Ascending aorta (tissue), 2 donors: ENCODE measurements at regions not wholly inside any gene's neighbourhood (a gene's known extent, or its start where the extent isn't known, plus 50 kb on each side); places are given as distances from the start of the nearest gene placed in this dataset.
A peak's percentile ranks its signal among the peaks of the same experiment; 100 is the strongest.

Experiments used
- DNase-seq, 2 donors: peaks; one replicate each; pipeline ENCODE4 v3.0.0-alpha.2; 2019; ENCODE audit warnings: low spot score in 2 of 2
- H3K27ac ChIP-seq, 2 donors: fragments of 200-600 bp; sonication (generic); one replicate each; pipeline ENCODE4 v1.5.1; 2016 to 2017; ENCODE audit warnings: mild to moderate bottlenecking in 1 of 2
- H3K27me3 ChIP-seq: fragments of 200-600 bp; sonication (generic); one replicate; pipeline ENCODE4 v1.5.1; 2017
- H3K36me3 ChIP-seq, 2 donors: fragments of 200-600 bp; sonication (generic); one replicate each; pipeline ENCODE4 v1.5.1; 2016
- H3K4me1 ChIP-seq, 2 donors: fragments of 200-600 bp; sonication (generic); one replicate each; pipeline ENCODE4 v1.5.1; 2016 to 2017; ENCODE audit warnings: mild to moderate bottlenecking in 1 of 2
- H3K4me3 ChIP-seq, 2 donors: fragments of 200-600 bp; sonication (generic); one replicate each; pipeline ENCODE4 v1.5.1; 2016 to 2017; ENCODE audit warnings: mild to moderate bottlenecking in 1 of 2
- H3K9me3 ChIP-seq, 2 donors: fragments of 200-600 bp; sonication (generic); one replicate each; pipeline ENCODE4 v1.5.1; 2016
- intact Hi-C: fragments of 100-400 bp; cut with DNase I; formaldehyde crosslinking; loops from one replicate; pipeline ENCODE4 v1.15.1; 2023
- TF ChIP-seq, protein P1 (sequence below), 3 experiments: fragments of 200-600 bp in 2 of 3; fragments of 450-650 bp in 1 of 3; sonication (generic) in 2 of 3; IDR thresholded peaks; one replicate each; pipeline ENCODE4 v1.5.1; 2016 to 2019; ENCODE audit warnings: antibody characterized with exemption in 3 of 3, mild to moderate bottlenecking in 1 of 3, moderate library complexity in 1 of 3

DNA sequence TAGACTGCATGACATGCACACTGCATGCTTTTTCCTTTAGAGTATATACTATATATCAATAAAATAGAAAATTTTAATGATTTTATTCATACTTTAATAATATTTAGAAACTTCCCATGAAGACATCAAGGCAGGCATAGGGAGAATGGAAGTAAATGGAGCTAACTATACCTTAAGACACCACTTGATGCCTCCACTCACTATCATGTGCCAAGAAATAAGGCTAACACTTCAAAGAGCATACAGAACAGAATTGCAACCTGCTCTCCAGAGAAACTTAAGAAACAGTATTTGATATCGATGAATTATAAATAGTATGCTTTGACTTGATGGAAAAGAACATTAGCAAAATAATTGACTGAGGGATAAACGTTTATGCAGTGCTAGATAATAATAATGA lies 192.6 kb upstream of the MBNL1 start:
- Histone ChIP-seq H3K4me3 (no peak overlapping the region), H3K36me3 (no peaks in the 10 kb centered on the region), H3K9me3 (no peaks in the 10 kb centered on the region), H3K27me3 (no peaks in the 10 kb centered on the region), H3K4me1 (peaks cover 3 to 6% of the 10 kb centered on the region in 2 donors), H3K27ac (no peak overlapping the region)
- TF ChIP-seq, protein P1, sequence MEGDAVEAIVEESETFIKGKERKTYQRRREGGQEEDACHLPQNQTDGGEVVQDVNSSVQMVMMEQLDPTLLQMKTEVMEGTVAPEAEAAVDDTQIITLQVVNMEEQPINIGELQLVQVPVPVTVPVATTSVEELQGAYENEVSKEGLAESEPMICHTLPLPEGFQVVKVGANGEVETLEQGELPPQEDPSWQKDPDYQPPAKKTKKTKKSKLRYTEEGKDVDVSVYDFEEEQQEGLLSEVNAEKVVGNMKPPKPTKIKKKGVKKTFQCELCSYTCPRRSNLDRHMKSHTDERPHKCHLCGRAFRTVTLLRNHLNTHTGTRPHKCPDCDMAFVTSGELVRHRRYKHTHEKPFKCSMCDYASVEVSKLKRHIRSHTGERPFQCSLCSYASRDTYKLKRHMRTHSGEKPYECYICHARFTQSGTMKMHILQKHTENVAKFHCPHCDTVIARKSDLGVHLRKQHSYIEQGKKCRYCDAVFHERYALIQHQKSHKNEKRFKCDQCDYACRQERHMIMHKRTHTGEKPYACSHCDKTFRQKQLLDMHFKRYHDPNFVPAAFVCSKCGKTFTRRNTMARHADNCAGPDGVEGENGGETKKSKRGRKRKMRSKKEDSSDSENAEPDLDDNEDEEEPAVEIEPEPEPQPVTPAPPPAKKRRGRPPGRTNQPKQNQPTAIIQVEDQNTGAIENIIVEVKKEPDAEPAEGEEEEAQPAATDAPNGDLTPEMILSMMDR (IDR thresholded peaks at IDR 0.05): no peak
- DNase-seq: no peak
- intact Hi-C loops: loop anchor here (5.0 to 10.0 kb wide), 2 partner anchors 149 to 191 kb away; partner anchors contain the start of gene MBNL1

DNA sequence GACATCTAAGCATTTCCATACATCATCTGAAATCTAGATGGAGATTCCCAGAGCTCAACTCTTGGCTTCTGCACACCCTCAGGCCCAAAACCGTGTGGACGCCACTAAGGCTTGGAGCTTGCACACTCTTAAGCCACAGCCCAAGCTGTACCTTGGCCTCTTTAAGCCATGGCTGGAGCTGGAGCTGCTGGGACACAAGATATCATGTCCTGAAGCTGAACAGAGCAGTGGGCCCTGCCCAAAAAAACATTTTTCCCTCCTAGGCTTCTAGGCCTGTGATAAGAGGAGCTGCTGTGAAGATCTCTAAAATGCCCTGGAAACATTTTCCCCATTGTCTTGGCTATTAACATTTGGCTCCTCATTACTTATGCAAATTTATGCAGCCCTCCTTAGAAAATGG lies 188.7 kb upstream of the MBNL1 start:
- peak overlapping the region in 1 of 2 donors; percentile 45 for H3K27ac ChIP-seq
- DNase-seq: no peak
- H3K9me3 ChIP-seq: no peaks in the 10 kb centered on the region
- H3K4me1 ChIP-seq: peaks cover 0 to 6% of the 10 kb centered on the region in 2 donors
- intact Hi-C loops: loop anchor here (5.0 to 10.0 kb wide), 2 partner anchors 145 to 187 kb away; partner anchors contain the start of gene MBNL1
- H3K4me3 ChIP-seq: no peak overlapping the region
- H3K27me3 ChIP-seq: no peaks in the 10 kb centered on the region
- H3K36me3 ChIP-seq: no peaks in the 10 kb centered on the region
- TF ChIP-seq, protein P1 (IDR thresholded peaks at IDR 0.05): no peak

DNA sequence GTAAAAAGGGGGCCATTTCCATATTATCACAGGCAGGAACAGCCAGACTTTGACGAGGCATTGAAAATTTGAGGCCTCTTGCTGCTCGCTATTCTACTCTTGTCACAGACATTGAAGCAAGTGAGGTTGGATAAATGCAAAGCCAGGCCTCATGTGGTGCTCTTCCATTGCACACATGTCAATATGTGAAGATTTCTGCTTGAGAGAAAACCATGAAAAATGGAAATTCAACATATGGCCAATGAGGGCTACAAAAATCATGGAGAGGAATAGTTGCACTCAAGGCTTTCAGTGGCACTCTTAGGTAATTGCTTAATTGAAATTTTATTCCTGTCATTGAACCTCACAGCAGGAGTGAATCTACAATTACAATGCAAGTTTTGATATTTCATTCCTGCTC lies 185.6 kb upstream of the MBNL1 start:
- Histone ChIP-seq H3K36me3 (no peaks in the 10 kb centered on the region), H3K27me3 (no peaks in the 10 kb centered on the region), H3K9me3 (no peaks in the 10 kb centered on the region), H3K4me3 (no peak overlapping the region), H3K4me1 (peaks cover 2 to 6% of the 10 kb centered on the region in 2 donors), H3K27ac (no peak overlapping the region)
- TF ChIP-seq, protein P1 (IDR thresholded peaks at IDR 0.05): no peak
- intact Hi-C loops: no loop called here
- no peak for DNase-seq

DNA sequence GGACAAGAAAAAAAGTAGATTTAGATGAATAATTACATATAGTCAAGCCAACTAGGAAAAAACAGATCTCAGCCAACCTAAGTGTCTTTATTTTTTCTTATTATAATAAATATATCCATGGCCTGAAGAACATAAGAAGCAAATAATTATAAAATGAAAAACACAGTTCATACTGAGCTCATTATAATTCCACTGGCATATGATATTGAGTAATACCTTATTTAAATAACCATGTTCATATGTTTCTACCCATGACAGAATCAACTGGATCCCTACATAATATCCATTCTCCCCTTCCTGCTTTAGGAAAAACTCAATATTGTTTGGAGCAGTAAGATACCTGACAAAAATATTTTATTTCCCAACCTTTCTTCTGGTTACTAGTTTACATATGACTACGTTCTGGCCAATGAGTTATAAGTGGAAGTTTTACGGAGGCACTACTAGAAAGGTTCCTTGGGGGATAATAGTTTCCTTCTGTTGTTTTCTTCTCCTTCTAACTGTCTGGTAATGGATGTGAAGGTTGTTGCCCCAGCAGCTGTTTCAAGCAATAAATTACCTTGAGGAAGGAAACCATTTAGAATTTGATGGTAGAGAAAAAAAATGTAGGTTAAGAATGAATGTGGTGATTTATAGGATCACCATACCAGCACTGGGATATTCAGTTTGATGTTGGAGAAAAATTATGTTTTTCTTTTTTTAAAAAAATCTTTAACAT lies 184.1 kb upstream of the MBNL1 start:
- TF ChIP-seq, protein P1 (IDR thresholded peaks at IDR 0.05): no peak
- H3K4me1 ChIP-seq: peaks cover 2 to 5% of the 10 kb centered on the region in 2 donors
- no peak for DNase-seq
- H3K27me3 ChIP-seq: no peaks in the 10 kb centered on the region
- H3K27ac ChIP-seq: peak overlapping the region in 1 of 2 donors; percentile 26
- no peaks in the 10 kb centered on the region for H3K9me3 ChIP-seq
- H3K4me3 ChIP-seq: no peak overlapping the region
- H3K36me3 ChIP-seq: no peaks in the 10 kb centered on the region
- intact Hi-C loops: loop anchor here (5.0 kb wide), 1 partner anchor 63 kb away; no protein-coding TSS in a partner anchor

GRCh38 chr3:152087153-152087552 lies 181.6 kb upstream of the MBNL1 start:
- H3K36me3 ChIP-seq: no peaks in the 10 kb centered on the region
- peak overlapping the region; percentile 72 to 75 for H3K27ac ChIP-seq
- H3K9me3 ChIP-seq: no peaks in the 10 kb centered on the region
- no peak for DNase-seq
- TF ChIP-seq, protein P1 (IDR thresholded peaks at IDR 0.05): no peak
- no peak overlapping the region for H3K4me3 ChIP-seq
- no peaks in the 10 kb centered on the region for H3K27me3 ChIP-seq
- intact Hi-C loops: loop anchor here (5.0 kb wide), 1 partner anchor 60 kb away; no protein-coding TSS in a partner anchor
- peaks cover 0 to 4% of the 10 kb centered on the region in 2 donors for H3K4me1 ChIP-seq
